ENCODE measurements at regions not wholly inside any gene's neighbourhood (a gene's known extent, or its start where the extent isn't known, plus 50 kb on each side); places are given as distances from the start of the nearest gene placed in this dataset.

DNA sequence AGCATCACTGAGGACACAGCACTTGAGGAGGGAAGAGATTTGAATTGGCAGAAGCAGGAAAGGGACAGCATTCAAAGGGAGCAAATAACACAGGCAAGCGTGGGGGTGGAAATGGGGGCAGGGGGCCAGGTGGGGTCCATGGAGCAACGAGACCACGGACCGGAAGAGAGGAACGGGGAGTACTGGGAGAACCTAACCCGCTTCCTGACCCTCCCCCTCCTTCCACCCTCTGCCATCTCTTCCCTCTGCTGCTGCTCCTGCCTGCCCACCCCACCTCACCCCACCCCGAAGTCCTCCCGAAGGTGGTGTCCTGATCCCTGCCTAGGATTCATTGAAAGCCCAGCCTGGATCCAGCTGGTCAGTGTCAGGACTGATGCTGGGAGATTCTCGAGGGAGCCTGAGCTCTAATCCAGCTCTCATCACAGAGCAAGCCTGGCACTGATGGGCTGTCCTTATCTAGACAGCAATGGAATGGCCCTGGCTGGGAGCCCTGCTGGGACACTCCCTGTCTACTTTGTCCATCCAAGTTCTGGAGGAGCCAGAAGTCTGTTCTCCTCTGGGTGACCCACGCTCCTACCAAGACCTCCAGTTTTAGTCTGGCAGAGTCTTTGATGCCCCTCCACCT, 105.0 kb downstream of the TRIM29 start:
- DNase-seq: no peak

GRCh38 chr11:120031612-120032600, 106.0 kb downstream of the TRIM29 start:
- DNase-seq: no peak

DNA sequence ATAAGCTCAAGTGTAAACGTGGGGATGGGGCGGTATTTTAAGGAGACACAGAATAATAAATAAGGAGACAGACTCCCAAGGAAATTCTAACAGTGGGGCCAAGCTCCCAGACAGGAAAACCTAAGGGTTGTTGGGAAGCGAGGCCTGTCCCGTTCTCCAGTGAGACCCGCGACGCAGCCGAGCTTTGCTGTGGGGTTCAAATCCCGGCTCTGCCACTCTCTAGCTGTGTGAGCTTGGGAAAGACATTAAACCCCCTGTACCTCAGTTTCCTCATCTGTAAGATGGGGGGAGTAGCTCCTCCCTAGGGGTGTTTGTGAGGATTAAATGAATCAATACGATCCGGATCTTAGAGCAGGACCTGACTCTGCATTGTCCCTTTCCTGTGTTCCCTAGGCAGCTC, 106.8 kb downstream of the TRIM29 start:
- DNase-seq: no peak

- no peak for DNase-seq
These were observed 107.5 kb downstream of the TRIM29 start for GRCh38 chr11:120030411-120030810.

- DNase-seq: no peak
These were observed 108.6 kb downstream of the TRIM29 start for GRCh38 chr11:120029321-120029720.

DNA sequence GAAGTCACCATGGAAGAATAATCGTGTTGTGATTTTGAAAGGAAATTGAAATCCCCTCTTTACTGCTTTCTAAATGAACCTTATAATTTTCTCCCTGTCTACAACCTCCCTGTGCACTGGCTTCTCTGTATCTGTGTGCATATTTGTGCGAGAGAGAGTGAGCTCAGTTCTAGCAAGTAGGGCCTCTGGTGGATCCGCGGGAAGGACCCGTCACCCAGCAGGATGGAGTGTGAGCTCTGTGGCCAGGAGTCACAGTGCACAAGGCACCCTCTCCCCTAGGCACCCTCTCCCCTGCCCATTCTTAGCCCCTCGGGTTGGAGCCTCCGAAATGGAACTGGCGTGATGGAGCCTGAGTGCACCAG, 109.0 kb downstream of the TRIM29 start:
- no peak for DNase-seq

- DNase-seq: no peak
These were observed 109.6 kb downstream of the TRIM29 start for GRCh38 chr11:120028181-120028896.

DNA sequence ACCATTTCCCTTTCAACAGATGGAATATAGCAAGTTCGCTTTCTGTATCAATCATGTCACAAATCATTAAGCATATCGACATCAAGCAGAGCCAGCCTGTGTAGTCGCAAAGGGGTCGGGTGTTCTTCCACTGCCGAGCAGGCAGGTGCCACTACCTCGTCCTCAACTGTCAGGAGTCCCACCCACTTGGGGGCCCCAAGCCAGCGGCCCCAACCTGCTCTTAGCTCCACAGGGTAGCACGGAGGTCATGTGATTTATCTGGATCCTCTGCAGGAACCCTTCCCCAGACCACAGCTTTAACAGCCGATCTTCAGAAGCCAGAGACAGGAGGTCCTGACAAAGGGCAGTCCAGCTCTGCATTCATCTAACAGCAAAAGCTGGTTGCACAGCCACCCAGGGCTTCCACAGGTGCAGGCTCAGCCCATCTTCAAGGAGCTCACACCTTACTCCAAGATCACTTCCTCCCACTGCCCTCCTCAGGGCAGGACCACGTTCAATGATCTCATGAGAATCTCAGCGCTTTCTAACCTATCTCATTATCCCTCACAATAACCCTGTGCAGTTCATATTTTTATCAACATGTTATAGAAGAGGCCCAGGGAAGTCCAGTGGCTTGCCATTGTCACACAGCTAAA, 110.2 kb downstream of the TRIM29 start:
- no peak for DNase-seq

- no peak for DNase-seq
These were observed 112.1 kb downstream of the TRIM29 start for GRCh38 chr11:120025606-120026335.

DNA sequence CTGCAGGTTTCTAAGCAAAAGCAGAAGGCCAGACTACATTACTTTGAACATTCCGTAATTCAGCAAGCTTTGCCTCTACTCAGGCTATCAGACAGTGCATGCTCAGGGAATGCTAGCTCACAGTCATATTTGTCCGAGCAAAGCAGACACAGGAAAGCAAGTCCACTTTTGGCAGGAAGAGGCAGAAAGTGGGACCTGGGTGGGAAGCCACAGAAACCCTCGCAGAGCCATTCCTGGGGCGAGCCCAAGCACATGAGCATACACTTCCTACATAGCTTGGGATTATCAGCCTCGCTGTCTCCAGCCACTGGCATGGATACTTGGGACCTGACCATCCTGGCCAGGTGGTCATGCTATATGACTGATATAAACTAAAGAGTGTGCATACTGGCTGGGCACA, 113.3 kb downstream of the TRIM29 start:
- DNase-seq: no peak

GRCh38 chr11:120024046-120024445, 113.9 kb downstream of the TRIM29 start:
- DNase-seq: no peak

GRCh38 chr11:120023551-120023950, 114.4 kb downstream of the TRIM29 start:
- DNase-seq: no peak

DNA sequence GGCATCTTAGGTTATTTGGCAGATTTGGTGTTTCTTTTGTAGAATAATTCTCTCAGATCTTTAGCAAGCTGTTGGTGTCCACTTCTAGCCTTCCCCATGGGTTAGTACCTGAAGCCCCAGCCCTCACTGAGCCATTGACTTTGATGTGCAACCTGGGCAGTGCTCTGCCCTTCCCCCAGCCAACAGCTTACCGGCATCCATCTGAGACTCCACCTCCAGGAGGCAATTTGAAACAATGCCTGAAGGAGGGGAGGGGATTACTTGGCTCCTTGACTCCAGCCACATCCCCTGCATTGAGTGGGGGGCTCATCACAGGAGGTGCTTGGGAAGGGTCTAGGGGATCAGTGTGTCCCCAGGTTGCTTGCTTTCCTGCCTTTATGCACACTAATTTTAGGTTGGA, 114.8 kb downstream of the TRIM29 start:
- no peak for DNase-seq

GRCh38 chr11:120022617-120023016, 115.3 kb downstream of the TRIM29 start:
- DNase-seq: no peak

DNA sequence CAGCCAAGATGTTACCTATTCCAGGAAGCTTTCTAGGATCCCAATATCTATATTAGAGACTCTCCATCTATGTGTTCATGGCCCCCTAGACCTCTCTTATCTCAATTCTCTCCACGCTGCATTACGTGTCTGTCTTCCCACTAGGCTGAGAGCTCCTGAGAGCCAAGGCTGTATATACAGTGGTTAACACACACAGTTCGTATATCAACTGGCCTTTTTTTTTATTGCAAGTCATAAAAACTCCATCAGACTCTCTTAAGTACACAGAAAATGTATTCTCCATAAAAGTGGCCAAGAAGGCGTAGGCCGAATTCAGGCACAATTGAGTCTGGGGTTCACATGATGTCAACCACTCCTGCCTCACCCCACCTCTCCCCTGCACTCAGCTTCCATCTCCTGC, 115.9 kb downstream of the TRIM29 start:
- no peak for DNase-seq

GRCh38 chr11:120021391-120021953, 116.4 kb downstream of the TRIM29 start:
- no peak for DNase-seq

DNA sequence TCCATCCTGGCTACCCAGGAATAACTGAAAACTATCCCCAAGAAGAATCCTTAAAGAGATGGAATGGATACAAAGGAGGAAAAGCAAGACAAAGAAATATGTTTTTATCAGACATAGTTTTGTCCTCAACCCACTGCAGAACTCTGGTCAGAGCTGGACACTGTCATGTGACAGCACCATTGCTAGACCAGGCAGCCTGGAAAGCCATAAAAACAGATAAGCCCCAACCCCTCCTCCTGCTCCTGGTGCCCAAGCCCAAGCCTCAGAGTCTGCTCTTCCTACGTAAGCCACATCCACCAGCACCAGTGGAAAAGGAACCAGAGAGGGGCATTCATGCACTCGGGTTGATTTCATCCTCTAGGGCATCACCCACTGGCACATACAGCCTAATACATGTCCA, 116.9 kb downstream of the TRIM29 start:
- DNase-seq: no peak

DNA sequence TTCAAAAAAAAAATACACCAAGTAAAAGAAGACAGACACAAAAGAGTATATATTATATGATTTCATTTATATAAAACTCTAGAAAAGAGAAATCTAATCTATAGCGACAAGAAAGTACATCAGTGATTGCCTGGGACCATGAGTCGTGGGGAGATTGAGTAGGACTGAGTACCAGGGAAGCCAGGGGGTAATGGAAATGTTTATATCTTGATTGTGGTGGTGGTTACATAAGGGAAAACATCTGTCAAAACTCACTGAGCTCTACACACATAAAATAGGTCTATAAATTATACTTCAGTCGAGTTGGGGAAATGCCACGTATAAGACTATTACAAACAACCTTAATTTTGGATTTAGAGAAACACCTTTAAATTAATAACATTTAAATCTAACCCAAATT, 117.4 kb downstream of the TRIM29 start:
- DNase-seq: no peak

GRCh38 chr11:120019191-120019590, 118.7 kb downstream of the TRIM29 start:
- no peak for DNase-seq

DNA sequence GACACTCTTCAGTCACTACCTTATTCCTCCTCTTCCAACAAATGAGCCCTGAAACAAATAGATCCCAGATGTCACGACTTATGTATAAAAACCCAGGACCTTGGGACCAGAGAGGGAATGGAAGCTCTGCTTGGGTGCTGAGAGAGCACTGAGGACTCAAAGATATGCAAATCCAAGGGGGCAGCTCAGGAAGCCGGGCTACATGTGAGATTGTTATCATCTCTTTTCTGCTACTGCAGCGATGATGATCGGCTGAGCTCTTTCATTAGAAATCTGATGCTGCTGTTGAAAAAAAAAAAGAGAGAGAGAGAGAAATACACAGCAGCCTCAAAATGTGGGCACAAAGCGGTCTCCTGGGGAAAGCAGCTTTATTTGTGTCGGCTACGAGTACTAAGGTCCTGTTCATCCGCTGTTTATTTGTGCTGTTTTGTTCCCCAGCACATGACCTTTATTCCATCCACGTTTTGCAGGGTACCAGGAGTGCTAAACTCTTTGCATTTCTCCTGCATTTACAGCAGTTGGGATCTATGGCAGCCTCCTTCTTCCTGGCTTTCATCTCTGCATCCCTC, 120.2 kb downstream of the TRIM29 start:
- DNase-seq: no peak

Measured in hindlimb muscle (tissue), 1 donor.